GM12872 (cell line): ENCODE measurements at regions not wholly inside any gene's neighbourhood (a gene's known extent, or its start where the extent isn't known, plus 50 kb on each side); places are given as distances from the start of the nearest gene placed in this dataset.

ENCODE experiments used
- TF ChIP-seq, protein P1 (sequence below): IDR thresholded peaks from 3 replicates; pipeline ENCODE4 v1.5.1; 2011; ENCODE audit warnings: low read depth, mild to moderate bottlenecking, low read length, moderate library complexity; ENCODE audit not compliant: insufficient read depth

DNA sequence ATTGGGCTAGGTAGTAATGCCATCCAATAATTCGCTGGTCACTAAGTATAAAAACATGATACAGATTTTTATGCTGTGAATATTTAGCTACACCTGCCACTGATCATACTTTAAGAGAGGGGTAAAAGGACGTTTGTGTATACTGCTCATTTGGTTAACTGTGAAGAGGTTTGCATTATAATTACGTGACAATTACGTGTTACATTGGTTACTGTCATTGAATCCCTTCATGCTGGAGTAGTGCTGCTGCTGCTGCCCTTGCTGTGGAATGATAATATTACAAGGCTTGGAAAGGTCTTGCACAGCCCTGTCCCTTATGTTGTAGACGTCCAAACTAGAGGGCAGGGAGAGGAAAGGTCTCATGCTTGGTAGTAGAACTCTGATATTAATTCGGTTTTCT lies 312.2 kb upstream of the ATP2B1 start:
- TF ChIP-seq, protein P1, sequence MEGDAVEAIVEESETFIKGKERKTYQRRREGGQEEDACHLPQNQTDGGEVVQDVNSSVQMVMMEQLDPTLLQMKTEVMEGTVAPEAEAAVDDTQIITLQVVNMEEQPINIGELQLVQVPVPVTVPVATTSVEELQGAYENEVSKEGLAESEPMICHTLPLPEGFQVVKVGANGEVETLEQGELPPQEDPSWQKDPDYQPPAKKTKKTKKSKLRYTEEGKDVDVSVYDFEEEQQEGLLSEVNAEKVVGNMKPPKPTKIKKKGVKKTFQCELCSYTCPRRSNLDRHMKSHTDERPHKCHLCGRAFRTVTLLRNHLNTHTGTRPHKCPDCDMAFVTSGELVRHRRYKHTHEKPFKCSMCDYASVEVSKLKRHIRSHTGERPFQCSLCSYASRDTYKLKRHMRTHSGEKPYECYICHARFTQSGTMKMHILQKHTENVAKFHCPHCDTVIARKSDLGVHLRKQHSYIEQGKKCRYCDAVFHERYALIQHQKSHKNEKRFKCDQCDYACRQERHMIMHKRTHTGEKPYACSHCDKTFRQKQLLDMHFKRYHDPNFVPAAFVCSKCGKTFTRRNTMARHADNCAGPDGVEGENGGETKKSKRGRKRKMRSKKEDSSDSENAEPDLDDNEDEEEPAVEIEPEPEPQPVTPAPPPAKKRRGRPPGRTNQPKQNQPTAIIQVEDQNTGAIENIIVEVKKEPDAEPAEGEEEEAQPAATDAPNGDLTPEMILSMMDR: no peak

DNA sequence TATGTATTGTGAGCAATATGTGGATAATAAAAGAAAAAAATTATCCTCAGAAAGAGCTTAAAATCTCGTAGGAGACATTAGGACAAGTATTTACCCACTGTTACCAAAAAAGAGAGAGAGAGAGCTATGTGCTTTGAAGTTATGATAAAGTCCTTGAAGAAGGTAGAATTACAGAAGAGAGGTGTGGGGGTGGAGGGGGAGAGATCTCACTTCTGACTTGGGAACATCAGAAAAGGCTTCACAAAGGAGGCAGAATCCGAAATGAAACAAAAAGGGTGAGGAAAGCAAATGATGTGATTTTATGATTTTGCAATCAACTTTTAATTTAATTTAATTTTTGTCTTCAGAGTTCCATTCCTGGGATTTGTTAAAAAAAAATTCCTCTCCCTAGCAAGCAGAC lies 311.8 kb upstream of the ATP2B1 start:
- TF ChIP-seq, protein P1: no peak

- TF ChIP-seq, protein P1: no peak
Measured at GRCh38 chr12:90020014-90020413, 311.4 kb upstream of the ATP2B1 start.

GRCh38 chr12:90017316-90017715 lies 308.7 kb upstream of the ATP2B1 start:
- TF ChIP-seq, protein P1: no peak

DNA sequence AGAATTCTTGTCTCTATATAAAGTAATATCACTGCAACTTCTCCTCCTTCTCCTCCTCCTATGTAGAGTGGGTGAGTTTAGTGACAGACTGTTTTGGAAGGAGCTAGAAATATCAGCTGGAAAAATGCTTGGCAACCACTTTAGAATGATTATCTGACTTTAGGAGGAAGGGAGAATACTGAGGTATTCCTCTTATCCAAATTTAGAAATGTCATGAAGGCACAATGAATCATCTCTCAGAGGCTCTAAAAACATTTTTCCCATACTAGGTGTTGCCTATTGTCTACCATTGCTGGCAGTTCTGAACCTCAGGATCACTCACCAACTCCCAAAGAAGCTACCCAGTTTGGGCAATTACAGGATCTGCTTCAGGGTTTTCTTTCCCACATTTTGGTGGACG lies 306.6 kb upstream of the ATP2B1 start:
- TF ChIP-seq, protein P1: no peak

DNA sequence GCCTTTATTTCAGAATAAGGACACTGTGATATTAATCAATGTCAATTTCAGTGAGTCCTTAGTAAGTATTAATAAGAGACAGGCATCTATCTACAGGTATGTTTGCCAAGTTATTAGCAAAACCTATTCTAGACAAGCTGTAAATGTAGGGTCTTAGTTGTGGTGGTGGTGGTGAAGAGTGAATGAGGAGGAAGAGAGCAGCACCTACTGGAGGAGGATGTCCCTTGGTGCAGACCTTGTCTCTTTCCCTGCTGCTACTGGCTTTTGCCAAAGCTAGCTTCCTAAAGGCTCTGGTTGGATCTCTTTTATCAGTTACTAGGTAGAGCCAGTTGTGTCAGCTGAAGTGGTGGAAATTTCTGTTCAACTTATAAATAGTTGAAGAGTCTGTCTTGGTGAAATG lies 304.8 kb upstream of the ATP2B1 start:
- TF ChIP-seq, protein P1: peak; percentile 62

DNA sequence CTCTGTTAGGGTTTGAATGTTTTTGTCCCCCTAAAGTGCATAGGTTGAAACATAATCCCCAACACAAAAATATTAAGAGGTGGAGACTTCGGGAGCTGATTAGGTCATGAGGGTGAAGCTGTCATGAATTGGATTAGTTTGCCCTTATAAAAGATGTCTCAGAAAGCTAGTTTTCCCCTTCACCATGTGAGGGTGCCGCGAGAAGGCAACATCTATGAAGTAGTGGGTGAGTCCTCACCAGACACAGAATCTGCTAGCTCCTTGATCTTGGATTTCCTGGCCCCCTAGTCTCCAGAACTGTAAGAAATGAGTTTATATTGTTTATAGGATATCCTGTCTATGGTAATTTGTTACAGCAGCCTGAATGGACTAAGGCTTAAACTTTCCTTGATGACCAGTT lies 301.5 kb upstream of the ATP2B1 start:
- TF ChIP-seq, protein P1: no peak

- TF ChIP-seq, protein P1: no peak
Measured at GRCh38 chr12:90008277-90008676, 299.6 kb upstream of the ATP2B1 start.
